ENCODE measurements at regions not wholly inside any gene's neighbourhood (a gene's known extent, or its start where the extent isn't known, plus 50 kb on each side); places are given as distances from the start of the nearest gene placed in this dataset.
A peak's percentile ranks its signal among the peaks of the same experiment; 100 is the strongest.

GRCh38 chr14:100406505-100407131 lies 83.5 kb downstream of the SLC25A47 start (continued):
- no peak for TF ChIP-seq SETDB1 (IDR thresholded peaks at IDR 0.05; ENCODE audit: low read length)
- peak; percentile 40 for TF ChIP-seq VEZF1 (CRISPR knock-in tag; IDR thresholded peaks at IDR 0.05)
- TF ChIP-seq BACH1 (tag; IDR thresholded peaks at IDR 0.05): no peak
- TF ChIP-seq HSF4 (CRISPR knock-in tag; IDR thresholded peaks at IDR 0.05; ENCODE audit: borderline replicate concordance): no peak
- TF ChIP-seq ZFP91 (CRISPR knock-in tag; IDR thresholded peaks at IDR 0.05): no peak
- TF ChIP-seq HBP1 (CRISPR knock-in tag; IDR thresholded peaks at IDR 0.05): no peak
- TF ChIP-seq ZBTB33 (CRISPR knock-in tag; IDR thresholded peaks at IDR 0.05): no peak
- no peak for TF ChIP-seq ZNF583 (CRISPR knock-in tag; IDR thresholded peaks at IDR 0.05)
- TF ChIP-seq ELF2 (CRISPR knock-in tag; IDR thresholded peaks at IDR 0.05): no peak
- no peak for TF ChIP-seq KAT8 (IDR thresholded peaks at IDR 0.05; ENCODE audit: low read depth)
- TF ChIP-seq ARID3B (CRISPR knock-in tag; IDR thresholded peaks at IDR 0.05; ENCODE audit: borderline replicate concordance): no peak
- TF ChIP-seq RNF219 (CRISPR knock-in tag; IDR thresholded peaks at IDR 0.05): no peak
